Neural cell (in vitro differentiated cells): ENCODE measurements at regions not wholly inside any gene's neighbourhood (a gene's known extent, or its start where the extent isn't known, plus 50 kb on each side); places are given as distances from the start of the nearest gene placed in this dataset.
"Not testable (repeated sequence)": the region's sequence is repeated elsewhere in the genome, so short reads cannot be mapped to it uniquely, and the experiment has no call there.

Experiments used
- CTCF ChIP-seq: fragments of 450-650 bp; IDR thresholded peaks from 2 replicates; pipeline ENCODE4 v1.5.1; 2014; ENCODE audit warnings: antibody characterized with exemption, mild to moderate bottlenecking, moderate library complexity; ENCODE audit not compliant: poor library complexity, severe bottlenecking
- EP300 ChIP-seq: fragments of 450-650 bp; conservative IDR thresholded peaks from 2 replicates; pipeline ENCODE4 v1.6.1; 2014; ENCODE audit warnings: antibody characterized with exemption, mild to moderate bottlenecking, moderate library complexity; ENCODE audit not compliant: poor library complexity, severe bottlenecking
- EZH2 ChIP-seq: fragments of 200-600, 300-800 bp; shearing (Covaris generic), sonication (generic); IDR thresholded peaks from 2 replicates; pipeline ENCODE4 v1.6.1; 2014; ENCODE audit warnings: antibody characterized with exemption, low read length, borderline replicate concordance, mild to moderate bottlenecking; ENCODE audit not compliant: insufficient read depth, poor library complexity, severe bottlenecking
- MXI1 ChIP-seq: fragments of 450-650 bp; conservative IDR thresholded peaks from 2 replicates; pipeline ENCODE4 v1.6.1; 2014; ENCODE audit warnings: antibody characterized with exemption, mild to moderate bottlenecking; ENCODE audit not compliant: poor library complexity, severe bottlenecking
- POLR2AphosphoS5 ChIP-seq: IDR thresholded peaks from 2 replicates; pipeline ENCODE4 v1.6.1; 2012
- RAD21 ChIP-seq: fragments of 450-650 bp; conservative IDR thresholded peaks from 2 replicates; pipeline ENCODE4 v1.6.1; 2014; ENCODE audit warnings: antibody characterized with exemption, mild to moderate bottlenecking, moderate library complexity
- SMC3 ChIP-seq: fragments of 450-650 bp; conservative IDR thresholded peaks from 2 replicates; pipeline ENCODE4 v1.6.1; 2014; ENCODE audit warnings: antibody characterized with exemption, mild to moderate bottlenecking, moderate library complexity; ENCODE audit not compliant: poor library complexity
- TAF1 ChIP-seq: IDR thresholded peaks from 2 replicates; pipeline ENCODE4 v1.6.1; 2012; ENCODE audit warnings: low read depth
- TF ChIP-seq, protein P1 (sequence below): IDR thresholded peaks from 2 replicates; pipeline ENCODE4 v1.6.1; 2012; ENCODE audit warnings: borderline replicate concordance

GRCh38 chr1:223996376-223996775 lies 117.5 kb upstream of the FBXO28 start:
- not testable (repeated sequence) for TF ChIP-seq CTCF, SMC3, TAF1, POLR2AphosphoS5, MXI1, EZH2, EP300, RAD21
- TF ChIP-seq, protein P1, sequence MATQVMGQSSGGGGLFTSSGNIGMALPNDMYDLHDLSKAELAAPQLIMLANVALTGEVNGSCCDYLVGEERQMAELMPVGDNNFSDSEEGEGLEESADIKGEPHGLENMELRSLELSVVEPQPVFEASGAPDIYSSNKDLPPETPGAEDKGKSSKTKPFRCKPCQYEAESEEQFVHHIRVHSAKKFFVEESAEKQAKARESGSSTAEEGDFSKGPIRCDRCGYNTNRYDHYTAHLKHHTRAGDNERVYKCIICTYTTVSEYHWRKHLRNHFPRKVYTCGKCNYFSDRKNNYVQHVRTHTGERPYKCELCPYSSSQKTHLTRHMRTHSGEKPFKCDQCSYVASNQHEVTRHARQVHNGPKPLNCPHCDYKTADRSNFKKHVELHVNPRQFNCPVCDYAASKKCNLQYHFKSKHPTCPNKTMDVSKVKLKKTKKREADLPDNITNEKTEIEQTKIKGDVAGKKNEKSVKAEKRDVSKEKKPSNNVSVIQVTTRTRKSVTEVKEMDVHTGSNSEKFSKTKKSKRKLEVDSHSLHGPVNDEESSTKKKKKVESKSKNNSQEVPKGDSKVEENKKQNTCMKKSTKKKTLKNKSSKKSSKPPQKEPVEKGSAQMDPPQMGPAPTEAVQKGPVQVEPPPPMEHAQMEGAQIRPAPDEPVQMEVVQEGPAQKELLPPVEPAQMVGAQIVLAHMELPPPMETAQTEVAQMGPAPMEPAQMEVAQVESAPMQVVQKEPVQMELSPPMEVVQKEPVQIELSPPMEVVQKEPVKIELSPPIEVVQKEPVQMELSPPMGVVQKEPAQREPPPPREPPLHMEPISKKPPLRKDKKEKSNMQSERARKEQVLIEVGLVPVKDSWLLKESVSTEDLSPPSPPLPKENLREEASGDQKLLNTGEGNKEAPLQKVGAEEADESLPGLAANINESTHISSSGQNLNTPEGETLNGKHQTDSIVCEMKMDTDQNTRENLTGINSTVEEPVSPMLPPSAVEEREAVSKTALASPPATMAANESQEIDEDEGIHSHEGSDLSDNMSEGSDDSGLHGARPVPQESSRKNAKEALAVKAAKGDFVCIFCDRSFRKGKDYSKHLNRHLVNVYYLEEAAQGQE: not testable (repeated sequence)
